Bronchial epithelial cell (primary cell): ENCODE measurements at regions not wholly inside any gene's neighbourhood (a gene's known extent, or its start where the extent isn't known, plus 50 kb on each side); places are given as distances from the start of the nearest gene placed in this dataset.
A peak's percentile ranks its signal among the peaks of the same experiment; 100 is the strongest.
"Not testable (repeated sequence)": the region's sequence is repeated elsewhere in the genome, so short reads cannot be mapped to it uniquely, and the experiment has no call there.

Source experiments
- DNase-seq: peaks from one replicate; pipeline ENCODE4 v3.0.0-alpha.2; 2010; ENCODE audit warnings: low read depth
- FAIRE-seq: peaks from 2 replicates; lab custom pipeline; 2011; peaks lifted over from hg19 to GRCh38; lab: Jason Lieb, UNC
- H3K27me3 ChIP-seq: 2 replicates; pipeline ENCODE4 v1.5.1; 2011; ENCODE audit warnings: low read length; ENCODE audit not compliant: control insufficient read depth, insufficient read depth
- H3K36me3 ChIP-seq: 2 replicates; pipeline ENCODE4 v1.5.1; 2011; ENCODE audit warnings: low read length; ENCODE audit not compliant: control insufficient read depth, insufficient read depth
- H3K4me3 ChIP-seq: 2 replicates; pipeline ENCODE4 v1.5.1; 2011; ENCODE audit warnings: mild to moderate bottlenecking, low read depth, low read length, control low read depth
- TF ChIP-seq, protein P1 (sequence below): IDR thresholded peaks from 2 replicates; pipeline ENCODE4 v1.5.1; 2011; ENCODE audit warnings: mild to moderate bottlenecking, moderate library complexity, low read length, control low read depth, inconsistent platforms; ENCODE audit not compliant: insufficient read depth, severe bottlenecking

DNA sequence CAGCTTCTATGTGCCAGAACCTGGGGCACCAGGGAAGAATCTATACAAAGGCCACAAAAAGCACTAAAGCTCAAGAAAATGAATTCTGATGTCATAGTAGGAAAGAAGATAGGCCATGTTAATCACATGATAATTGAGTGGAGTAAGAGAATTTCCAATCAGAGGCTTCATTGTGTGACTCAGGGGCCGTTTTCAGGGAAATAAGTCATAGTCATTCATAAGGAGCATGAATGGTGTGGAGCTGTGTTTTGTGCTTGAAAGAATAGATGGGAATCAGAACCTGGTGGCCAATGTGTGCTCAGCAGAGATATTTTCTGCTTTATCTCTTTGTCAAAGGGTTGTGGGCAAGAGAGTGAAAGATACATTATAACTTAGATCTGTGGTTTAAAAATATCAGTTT, 102.4 kb upstream of the ZDHHC15 start:
- Histone ChIP-seq H3K4me3 (no peak overlapping the region), H3K27me3 (no peaks in the 10 kb centered on the region), H3K36me3 (no peaks in the 10 kb centered on the region)
- TF ChIP-seq, protein P1, sequence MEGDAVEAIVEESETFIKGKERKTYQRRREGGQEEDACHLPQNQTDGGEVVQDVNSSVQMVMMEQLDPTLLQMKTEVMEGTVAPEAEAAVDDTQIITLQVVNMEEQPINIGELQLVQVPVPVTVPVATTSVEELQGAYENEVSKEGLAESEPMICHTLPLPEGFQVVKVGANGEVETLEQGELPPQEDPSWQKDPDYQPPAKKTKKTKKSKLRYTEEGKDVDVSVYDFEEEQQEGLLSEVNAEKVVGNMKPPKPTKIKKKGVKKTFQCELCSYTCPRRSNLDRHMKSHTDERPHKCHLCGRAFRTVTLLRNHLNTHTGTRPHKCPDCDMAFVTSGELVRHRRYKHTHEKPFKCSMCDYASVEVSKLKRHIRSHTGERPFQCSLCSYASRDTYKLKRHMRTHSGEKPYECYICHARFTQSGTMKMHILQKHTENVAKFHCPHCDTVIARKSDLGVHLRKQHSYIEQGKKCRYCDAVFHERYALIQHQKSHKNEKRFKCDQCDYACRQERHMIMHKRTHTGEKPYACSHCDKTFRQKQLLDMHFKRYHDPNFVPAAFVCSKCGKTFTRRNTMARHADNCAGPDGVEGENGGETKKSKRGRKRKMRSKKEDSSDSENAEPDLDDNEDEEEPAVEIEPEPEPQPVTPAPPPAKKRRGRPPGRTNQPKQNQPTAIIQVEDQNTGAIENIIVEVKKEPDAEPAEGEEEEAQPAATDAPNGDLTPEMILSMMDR = no peak
- DNase-seq (no peak), FAIRE-seq (no peak)

DNA sequence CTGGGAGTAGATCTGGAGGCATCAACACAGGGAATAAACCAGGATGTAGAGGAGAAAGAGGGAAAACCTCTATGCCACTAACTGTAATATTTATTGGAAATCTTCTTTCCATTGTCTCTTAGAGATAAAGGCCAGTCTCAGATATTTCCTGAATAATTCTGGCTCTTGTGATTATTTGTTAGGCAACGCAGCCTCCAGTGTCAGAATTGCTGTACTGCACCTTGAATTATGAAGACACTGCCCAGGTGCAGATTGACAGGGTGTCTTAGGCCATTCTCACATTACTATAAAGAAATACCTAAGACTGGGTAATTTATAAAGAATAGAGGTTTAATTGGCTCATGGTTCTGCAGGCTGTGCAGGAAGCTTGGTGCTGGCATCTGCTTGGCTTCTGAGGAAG, 100.7 kb upstream of the ZDHHC15 start:
- FAIRE-seq = no peak

DNA sequence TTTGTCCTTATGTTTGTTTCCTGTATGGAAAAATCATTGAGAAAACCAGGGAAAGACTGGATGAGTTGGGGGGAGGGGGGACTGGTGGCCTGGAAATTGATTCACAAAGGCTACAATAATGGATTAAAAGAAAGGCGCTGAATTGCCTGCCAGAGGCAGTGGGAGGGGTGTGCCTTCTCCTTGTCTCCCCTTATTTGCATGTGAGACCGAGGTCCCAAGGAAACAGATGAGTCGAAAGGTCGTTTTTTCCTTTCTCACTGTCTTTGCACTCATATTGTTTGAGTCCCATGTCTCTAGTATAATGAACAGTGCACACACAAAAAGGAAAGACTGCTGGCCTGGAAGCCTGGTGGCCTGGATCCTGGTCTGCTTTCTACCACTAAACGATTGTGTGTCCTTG, 86.6 kb upstream of the ZDHHC15 start:
- Histone ChIP-seq H3K4me3 (no peak overlapping the region), H3K36me3 (no peaks in the 10 kb centered on the region), H3K27me3 (no peaks in the 10 kb centered on the region)
- no peak for FAIRE-seq
- TF ChIP-seq, protein P1 = no peak
- no peak for DNase-seq

More for the DNA sequence above, 100.7 kb upstream of the ZDHHC15 start:
- H3K27me3 ChIP-seq = no peaks in the 10 kb centered on the region
- DNase-seq = peak; percentile 0
- no peaks in the 10 kb centered on the region for H3K36me3 ChIP-seq
- no peak overlapping the region for H3K4me3 ChIP-seq
- TF ChIP-seq, protein P1 = peak; percentile 9

DNA sequence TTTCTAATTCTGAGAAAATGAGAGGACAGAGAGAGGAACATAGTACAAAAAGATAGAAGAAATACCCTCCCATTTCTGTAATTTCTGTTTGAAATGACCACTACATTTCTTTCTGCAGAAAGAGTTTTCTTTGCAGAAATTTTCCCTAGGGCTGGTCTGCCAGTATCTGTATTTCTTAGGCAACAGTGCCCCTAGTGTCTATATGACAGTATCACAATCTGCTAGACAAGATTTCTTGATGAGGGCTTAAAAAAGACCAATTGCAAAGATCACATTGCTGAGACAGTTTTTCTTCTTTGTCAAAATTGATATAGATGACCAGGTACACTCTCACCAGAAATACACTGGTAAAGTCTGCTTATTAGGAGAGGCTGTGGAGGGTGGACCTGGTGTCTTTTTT, 81.0 kb upstream of the ZDHHC15 start:
- no peak for FAIRE-seq

DNA sequence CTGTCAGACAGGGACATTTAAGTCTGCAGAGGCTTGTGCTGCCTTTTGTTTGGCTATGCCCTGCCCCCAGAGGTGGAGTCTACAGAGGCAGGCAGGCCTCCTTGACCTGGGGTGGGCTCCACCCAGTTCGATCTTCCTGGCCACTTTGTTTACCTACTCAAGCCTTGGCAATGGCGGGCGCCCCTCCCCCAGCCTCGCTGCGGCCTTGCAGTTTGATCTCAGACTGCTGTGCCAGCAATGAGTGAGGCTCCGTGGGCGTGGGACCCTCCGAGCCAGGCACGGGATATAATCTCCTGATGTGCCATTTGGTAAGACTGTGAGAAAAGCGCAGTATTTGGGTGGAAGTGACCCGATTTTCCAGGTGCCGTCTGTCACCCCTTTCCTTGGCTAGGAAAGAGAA, 79.2 kb upstream of the ZDHHC15 start:
- H3K4me3 ChIP-seq, DNase-seq, H3K36me3 ChIP-seq, FAIRE-seq, H3K27me3 ChIP-seq: not testable (repeated sequence)

More for the DNA sequence above, 81.0 kb upstream of the ZDHHC15 start:
- DNase-seq = peak; percentile 20
- Histone ChIP-seq H3K4me3 (no peak overlapping the region), H3K27me3 (no peaks in the 10 kb centered on the region), H3K36me3 (no peaks in the 10 kb centered on the region)
- TF ChIP-seq, protein P1 = peak; percentile 17

DNA sequence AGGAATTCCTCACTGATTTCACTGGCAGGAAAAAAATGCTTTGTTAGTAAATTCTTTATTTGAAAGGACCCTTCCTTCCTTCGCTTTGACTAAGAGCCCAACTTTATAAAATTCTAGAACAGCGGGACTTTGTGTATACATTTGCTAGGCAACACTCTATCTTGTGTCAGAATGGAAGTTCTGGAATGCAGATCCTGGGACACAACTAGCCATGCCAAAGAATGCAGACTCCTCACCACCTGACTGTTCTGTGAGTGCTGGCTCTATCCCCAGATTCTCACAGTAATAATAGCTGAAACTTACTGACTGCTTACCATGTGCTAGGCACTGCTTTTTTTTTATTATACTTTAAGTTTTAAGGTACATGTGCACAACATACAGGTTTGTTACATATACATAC, 73.3 kb upstream of the ZDHHC15 start:
- Histone ChIP-seq H3K36me3 (no peaks in the 10 kb centered on the region), H3K4me3 (no peak overlapping the region), H3K27me3 (no peaks in the 10 kb centered on the region)
- no peak for DNase-seq
- TF ChIP-seq, protein P1 = no peak
- no peak for FAIRE-seq

DNA sequence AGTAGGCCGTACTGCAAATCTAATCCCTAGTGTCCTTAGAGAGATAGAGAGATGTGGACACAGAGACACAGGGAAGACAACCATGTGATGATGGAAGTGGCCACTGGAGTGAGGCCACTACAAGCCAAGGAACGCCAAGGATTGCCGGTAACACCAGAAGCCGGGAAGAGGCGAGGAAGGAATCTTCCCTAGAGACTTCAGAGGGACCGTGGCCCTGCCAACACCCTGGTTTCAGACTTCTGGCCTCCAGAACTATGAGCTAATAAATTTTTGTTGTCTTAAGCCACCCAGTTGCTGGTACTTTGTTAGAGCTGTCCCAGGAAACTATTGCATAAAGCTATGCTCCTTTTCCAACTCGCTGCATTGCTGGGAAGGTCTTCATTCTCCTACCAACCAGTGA, 70.3 kb upstream of the ZDHHC15 start:
- not testable (repeated sequence) for DNase-seq, H3K4me3 ChIP-seq, H3K27me3 ChIP-seq, H3K36me3 ChIP-seq
- peak; percentile 28 for FAIRE-seq
